Endothelial cell of umbilical vein (primary cell): ENCODE measurements at regions not wholly inside any gene's neighbourhood (a gene's known extent, or its start where the extent isn't known, plus 50 kb on each side); places are given as distances from the start of the nearest gene placed in this dataset.

ENCODE experiments used
- BruUV-seq: library from RNA; stranded (reverse); fragments of 400-500 nt; replicated peaks from 2 replicates; lab custom pipeline; 2021; lab: Mats Ljungman, UMichigan
- CTCF ChIA-PET: fragments of 300-600, 350-600 bp; sonication (Branson Sonifier 250); formaldehyde crosslinking; loops from one replicate; lab custom pipeline; 2021; ENCODE audit warnings: antibody characterized with exemption, inconsistent platforms; lab: Charles Lee
- POLR2A ChIA-PET: fragments of 300-600, 350-600 bp; sonication (Branson Sonifier 250); formaldehyde crosslinking; loops from one replicate; lab custom pipeline; 2021; ENCODE audit warnings: antibody characterized with exemption, inconsistent platforms; lab: Charles Lee
- DNase-seq: peaks from one replicate; pipeline ENCODE4 v3.0.0-alpha.2; 2011; ENCODE audit warnings: low read depth, low spot score
- FAIRE-seq: peaks from 2 replicates; lab custom pipeline; 2011; peaks lifted over from hg19 to GRCh38; lab: Jason Lieb, UNC
- H2AFZ ChIP-seq: 2 replicates; pipeline ENCODE4 v1.6.0; 2012; ENCODE audit warnings: low read depth, low read length, control low read depth, inconsistent platforms
- H3K27ac ChIP-seq: 2 replicates; pipeline ENCODE4 v1.5.1; 2011; ENCODE audit warnings: low read depth, mild to moderate bottlenecking, control low read depth, low read length, moderate library complexity; ENCODE audit not compliant: insufficient read depth
- H3K27me3 ChIP-seq, 2 experiments: 2 replicates each; pipeline versions ENCODE4 v1.6.0 to v1.6.1; 2011; ENCODE audit warnings: low read length in 2 of 2, mixed read lengths in 1 of 2; ENCODE audit not compliant: control insufficient read depth in 2 of 2, insufficient read depth in 2 of 2
- H3K36me3 ChIP-seq, 2 experiments: 2 replicates in 1 of 2; 3 replicates in 1 of 2; pipeline ENCODE4 v1.5.1; 2011; ENCODE audit warnings: low read length in 2 of 2, mild to moderate bottlenecking in 1 of 2, moderate library complexity in 1 of 2; ENCODE audit not compliant: control insufficient read depth in 2 of 2, insufficient read depth in 2 of 2; ENCODE audit errors: extremely low read depth in 1 of 2
- H3K4me1 ChIP-seq: 3 replicates; pipeline ENCODE4 v1.5.1; 2011; ENCODE audit warnings: mild to moderate bottlenecking, low read length; ENCODE audit not compliant: control insufficient read depth, insufficient read depth; ENCODE audit errors: extremely low read depth
- H3K4me2 ChIP-seq: 2 replicates; pipeline ENCODE4 v1.6.1; 2011; ENCODE audit warnings: low read length, control low read depth, mixed read lengths; ENCODE audit not compliant: insufficient read depth
- H3K4me3 ChIP-seq, 3 experiments: fragments of 200-600 bp in 1 of 3; sonication (generic), shearing (Covaris generic) in 1 of 3; replicated peaks in 1 of 3; 2 replicates each; pipeline ENCODE4 v1.5.1; 2011 to 2016; ENCODE audit warnings: control low read depth in 3 of 3, low read length in 3 of 3, mild to moderate bottlenecking in 2 of 3, inconsistent platforms in 1 of 3, low read depth in 1 of 3, moderate library complexity in 1 of 3; ENCODE audit not compliant: insufficient read depth in 1 of 3
- H3K79me2 ChIP-seq: 2 replicates; pipeline ENCODE4 v1.6.0; 2012; ENCODE audit warnings: low read length, inconsistent platforms; ENCODE audit not compliant: control insufficient read depth, insufficient read depth
- H3K9ac ChIP-seq: replicated peaks from 2 replicates; pipeline ENCODE3; 2011; ENCODE audit warnings: low read length, control low read depth; ENCODE audit not compliant: insufficient read depth; ENCODE audit errors: extremely low read depth
- H3K9me1 ChIP-seq: replicated peaks from 3 replicates; pipeline ENCODE4 v1.6.0; 2011; ENCODE audit warnings: mild to moderate bottlenecking, low read length; ENCODE audit not compliant: control insufficient read depth, insufficient read depth; ENCODE audit errors: extremely low read depth
- H3K9me3 ChIP-seq: replicated peaks from 2 replicates; pipeline ENCODE4 v1.5.1; 2012; ENCODE audit warnings: low read length, inconsistent platforms; ENCODE audit not compliant: control insufficient read depth, insufficient read depth
- H4K20me1 ChIP-seq: replicated peaks from 2 replicates; pipeline ENCODE3; 2011; ENCODE audit warnings: mild to moderate bottlenecking, low read length; ENCODE audit not compliant: control insufficient read depth, insufficient read depth; ENCODE audit errors: extremely low read depth
- EZH2 ChIP-seq: IDR thresholded peaks from 2 replicates; pipeline ENCODE4 v1.6.1; 2012; ENCODE audit warnings: borderline replicate concordance, low read depth, mild to moderate bottlenecking, moderate library complexity, low read length, inconsistent platforms; ENCODE audit not compliant: severe bottlenecking
- FOS ChIP-seq: IDR thresholded peaks from 2 replicates; pipeline ENCODE4 v1.6.1; 2011; ENCODE audit warnings: mild to moderate bottlenecking, low read length, moderate library complexity, borderline replicate concordance; ENCODE audit not compliant: insufficient read depth
- GATA2 ChIP-seq: IDR thresholded peaks from 2 replicates; pipeline ENCODE4 v1.7.0; 2011; ENCODE audit warnings: low read depth, mild to moderate bottlenecking, moderate library complexity, mixed read lengths, low read length; ENCODE audit not compliant: insufficient read length, insufficient read depth
- JUN ChIP-seq: IDR thresholded peaks from 2 replicates; pipeline ENCODE4 v1.6.1; 2011; ENCODE audit warnings: borderline replicate concordance, low read depth; ENCODE audit not compliant: insufficient read length, insufficient read depth
- MYC ChIP-seq: IDR thresholded peaks from one replicate; pipeline ENCODE4 v1.6.1; 2011; ENCODE audit warnings: mild to moderate bottlenecking, low read depth, low read length
- POLR2A ChIP-seq: IDR thresholded peaks from 2 replicates; pipeline ENCODE4 v1.6.1; 2012; ENCODE audit warnings: low read depth, mild to moderate bottlenecking, control low read depth, low read length
- POLR2AphosphoS5 ChIP-seq: IDR thresholded peaks from 2 replicates; pipeline ENCODE4 v1.6.1; 2012; ENCODE audit warnings: low read depth, mild to moderate bottlenecking, control low read depth, low read length, moderate library complexity; ENCODE audit not compliant: insufficient read depth
- dilution Hi-C: fragments of 300-500 bp; cut with MboI; formaldehyde crosslinking; loops from one replicate; pipeline ENCODE4 v1.15.0; 2019; ENCODE audit warnings: low sequenced_read_pairs; ENCODE audit not compliant: extremely low pct_ligation_motif_present
- intact Hi-C: fragments of 100-400 bp; cut with micrococcal nuclease; formaldehyde crosslinking; loops from one replicate; pipeline ENCODE4 v1.10.0; 2022
- TF ChIP-seq, protein P1 (sequence below), 2 donors: IDR thresholded peaks; 1 replicate in 1 of 2; 2 replicates in 1 of 2; pipeline ENCODE4 v1.5.1; 2011; ENCODE audit warnings: low read length in 2 of 2, mild to moderate bottlenecking in 2 of 2, moderate library complexity in 2 of 2, control low read depth in 1 of 2, inconsistent platforms in 1 of 2, low read depth in 1 of 2; ENCODE audit not compliant: insufficient read depth in 1 of 2; ENCODE audit errors: extremely low read depth in 1 of 2
- TF ChIP-seq, protein P2 (sequence below): IDR thresholded peaks from 2 replicates; pipeline ENCODE4 v1.6.1; 2011; ENCODE audit not compliant: insufficient read depth, insufficient read length

DNA sequence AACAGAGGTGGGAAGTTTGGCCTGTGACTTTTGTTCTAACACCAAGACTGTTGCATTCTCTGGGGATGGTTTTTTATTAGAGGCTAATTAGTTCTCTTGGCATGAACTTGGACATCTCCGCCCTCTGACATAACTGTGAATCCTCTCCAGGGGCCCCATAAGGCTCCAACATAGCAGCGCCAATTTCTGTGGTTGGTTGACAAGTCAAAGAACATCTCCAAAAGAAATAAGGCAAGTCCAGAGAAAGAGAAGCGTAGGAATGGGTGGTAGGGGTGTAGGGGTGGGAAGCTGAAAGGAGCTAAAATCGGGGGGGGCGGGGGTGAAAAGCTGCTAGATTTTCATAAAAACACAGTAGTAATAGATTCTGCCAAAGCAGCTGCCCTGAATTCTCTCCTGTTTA, 81.0 kb upstream of the DAB2 start:
- BruUV-seq: no TSS peak
- Histone ChIP-seq H3K9me3 (no peaks in the 10 kb centered on the region), H3K36me3 (no peaks in the 10 kb centered on the region), H3K27me3 (no peaks in the 10 kb centered on the region), H3K27ac (no peak overlapping the region), H3K9ac (no peak overlapping the region), H3K9me1 (no peaks in the 10 kb centered on the region), H3K4me2 (no peak overlapping the region), H3K79me2 (no peaks in the 10 kb centered on the region), H3K4me1 (peaks cover 17% of the 10 kb centered on the region), H2AFZ (no peak overlapping the region), H3K4me3 (no peak overlapping the region), H4K20me1 (no peaks in the 10 kb centered on the region)
- CTCF ChIA-PET: interaction anchor here (0.6 to 2.3 kb wide), 4 partner anchors 41 to 81 kb away, joined by 3 to 8 read pairs (median 5); partner anchors contain the start of gene DAB2
- no peak for DNase-seq
- TF ChIP-seq FOS (no peak), POLR2AphosphoS5 (no peak), JUN (no peak), MYC (no peak), EZH2 (no peak), GATA2 (no peak), POLR2A (no peak)
- TF ChIP-seq, protein P1, sequence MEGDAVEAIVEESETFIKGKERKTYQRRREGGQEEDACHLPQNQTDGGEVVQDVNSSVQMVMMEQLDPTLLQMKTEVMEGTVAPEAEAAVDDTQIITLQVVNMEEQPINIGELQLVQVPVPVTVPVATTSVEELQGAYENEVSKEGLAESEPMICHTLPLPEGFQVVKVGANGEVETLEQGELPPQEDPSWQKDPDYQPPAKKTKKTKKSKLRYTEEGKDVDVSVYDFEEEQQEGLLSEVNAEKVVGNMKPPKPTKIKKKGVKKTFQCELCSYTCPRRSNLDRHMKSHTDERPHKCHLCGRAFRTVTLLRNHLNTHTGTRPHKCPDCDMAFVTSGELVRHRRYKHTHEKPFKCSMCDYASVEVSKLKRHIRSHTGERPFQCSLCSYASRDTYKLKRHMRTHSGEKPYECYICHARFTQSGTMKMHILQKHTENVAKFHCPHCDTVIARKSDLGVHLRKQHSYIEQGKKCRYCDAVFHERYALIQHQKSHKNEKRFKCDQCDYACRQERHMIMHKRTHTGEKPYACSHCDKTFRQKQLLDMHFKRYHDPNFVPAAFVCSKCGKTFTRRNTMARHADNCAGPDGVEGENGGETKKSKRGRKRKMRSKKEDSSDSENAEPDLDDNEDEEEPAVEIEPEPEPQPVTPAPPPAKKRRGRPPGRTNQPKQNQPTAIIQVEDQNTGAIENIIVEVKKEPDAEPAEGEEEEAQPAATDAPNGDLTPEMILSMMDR (IDR thresholded peaks at IDR 0.05; ENCODE audit: extremely low read depth in 1 of 2, insufficient read depth in 1 of 2, low read depth in 1 of 2, low read length in 2 of 2): no peak
- TF ChIP-seq, protein P2, sequence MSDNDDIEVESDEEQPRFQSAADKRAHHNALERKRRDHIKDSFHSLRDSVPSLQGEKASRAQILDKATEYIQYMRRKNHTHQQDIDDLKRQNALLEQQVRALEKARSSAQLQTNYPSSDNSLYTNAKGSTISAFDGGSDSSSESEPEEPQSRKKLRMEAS: no peak
- intact Hi-C loops: no loop called here
- dilution Hi-C loops: no loop called here
- FAIRE-seq: no peak
- POLR2A ChIA-PET: no interaction called here
